Spleen (tissue), 11 donors: ENCODE measurements at regions not wholly inside any gene's neighbourhood (a gene's known extent, or its start where the extent isn't known, plus 50 kb on each side); places are given as distances from the start of the nearest gene placed in this dataset.
"Not testable (repeated sequence)": the region's sequence is repeated elsewhere in the genome, so short reads cannot be mapped to it uniquely, and the experiment has no call there.

Experiments used
- DNase-seq: peaks from one replicate; pipeline ENCODE4 v3.0.0-alpha.2; 2020
- H3K27ac ChIP-seq, 8 donors: fragments of 200-600 bp; sonication (generic) in 7 of 8; 1 replicate in 4 of 8; 2 replicates in 4 of 8; pipeline versions ENCODE4 v1.5.0 to v1.8.0; 2016 to 2021; ENCODE audit warnings: inconsistent platforms in 4 of 8, mild to moderate bottlenecking in 4 of 8, moderate library complexity in 1 of 8
- H3K27me3 ChIP-seq, 7 donors: fragments of 200-600 bp; sonication (generic) in 6 of 7; replicated peaks in 1 of 7; 1 replicate in 4 of 7; 2 replicates in 3 of 7; pipeline versions ENCODE4 v1.5.0 to v1.8.0; 2016 to 2021; ENCODE audit warnings: inconsistent platforms in 3 of 7, mild to moderate bottlenecking in 1 of 7
- H3K36me3 ChIP-seq, 6 donors: fragments of 200-600 bp; sonication (generic) in 5 of 6; 1 replicate in 4 of 6; 2 replicates in 2 of 6; pipeline versions ENCODE4 v1.5.0 to v1.8.0; 2016 to 2021; ENCODE audit warnings: inconsistent platforms in 2 of 6
- H3K4me1 ChIP-seq, 6 donors: fragments of 200-600 bp; sonication (generic) in 5 of 6; 1 replicate in 3 of 6; 2 replicates in 3 of 6; pipeline versions ENCODE4 v1.5.0 to v1.8.0; 2016 to 2021; ENCODE audit warnings: inconsistent platforms in 3 of 6
- H3K4me3 ChIP-seq, 8 donors: fragments of 200-600 bp; sonication (generic) in 7 of 8; 1 replicate in 4 of 8; 2 replicates in 4 of 8; pipeline versions ENCODE4 v1.5.0 to v1.8.0; 2016 to 2021; ENCODE audit warnings: inconsistent platforms in 4 of 8, mild to moderate bottlenecking in 4 of 8, moderate library complexity in 2 of 8
- H3K9me3 ChIP-seq, 8 donors: fragments of 200-600 bp; sonication (generic) in 7 of 8; 1 replicate in 4 of 8; 2 replicates in 4 of 8; pipeline versions ENCODE4 v1.5.0 to v1.8.0; 2016 to 2021; ENCODE audit warnings: inconsistent platforms in 4 of 8
- CTCF ChIP-seq, 11 experiments: fragments of 200-600 bp in 7 of 11; fragments of 450-650 bp in 4 of 11; sonication (generic) in 4 of 11; IDR thresholded peaks in 8 of 11; conservative IDR thresholded peaks in 3 of 11; 1 replicate in 7 of 11; 2 replicates in 4 of 11; pipeline versions ENCODE4 v1.4.0 to v1.8.0; 2016 to 2021; ENCODE audit warnings: antibody characterized with exemption in 11 of 11, inconsistent platforms in 4 of 11, mild to moderate bottlenecking in 1 of 11
- POLR2A ChIP-seq, 3 donors: fragments of 450-650 bp; IDR thresholded peaks; one replicate each; pipeline ENCODE4 v1.5.1; 2017; ENCODE audit warnings: antibody characterized with exemption in 3 of 3, mild to moderate bottlenecking in 1 of 3
- POLR2AphosphoS5 ChIP-seq, 3 donors: sonication (generic); formaldehyde crosslinking; IDR thresholded peaks; one replicate each; pipeline ENCODE4 v1.5.1; 2017; ENCODE audit warnings: antibody characterized with exemption in 3 of 3
- WGBS, 5 donors: extraction: QIAGEN DNeasy Blood & Tissue Kit in 3 of 5; methylation state at CpG; one replicate each; pipeline versions ENCODE4 v1.1.5 to v1.1.7; 2013 to 2018; 5-methylcytosine and 5-hydroxymethylcytosine counted together
- intact Hi-C: fragments of 100-400 bp; cut with DNase I; formaldehyde crosslinking; loops from one replicate; pipeline ENCODE4 v1.15.0; 2023; ENCODE audit warnings: low total_unique reads
- donor health status: healthy with polysubstance abuse.
- donor health status: DM: no; HTN: no; CAD: no; lungs with moderate emphysema.
- donor health status: DM: no; HTN: no; CAD: no.
- donor health status: Bipolar disorder and iron deficiency.
- donor health status: healthy.
- donor health status: DM: no; HTN: no; CAD: no.
- donor health status: DM: yes; HTN: yes; CAD: no.

- DNase-seq = no peak
- H3K27me3 ChIP-seq = no peaks in the 10 kb centered on the region
- no peaks in the 10 kb centered on the region for H3K36me3 ChIP-seq
- H3K9me3 ChIP-seq = peaks cover 0 to 8% (median 4%) of the 10 kb centered on the region in 8 donors
- TF ChIP-seq CTCF (IDR thresholded peaks at IDR 0.05 in 8 of 11, conservative IDR thresholded peaks at IDR 0.05 in 3 of 11) (no peak), POLR2A (IDR thresholded peaks at IDR 0.05) (no peak)
- intact Hi-C loops = no loop called here
- no peak overlapping the region for H3K4me3 ChIP-seq
- H3K27ac ChIP-seq = no peak overlapping the region
- WGBS, 5 donors = 79 to 92% (median 87%) methylated on average over 1 of the region's 1 CpG
- H3K4me1 ChIP-seq = no peaks in the 10 kb centered on the region
Observed at GRCh38 chr5:23428705-23429104, 78.7 kb upstream of the PRDM9 start.

GRCh38 chr5:23420214-23420613, 87.2 kb upstream of the PRDM9 start:
- H3K27ac ChIP-seq, H3K4me3 ChIP-seq, H3K27me3 ChIP-seq, H3K9me3 ChIP-seq, H3K36me3 ChIP-seq, H3K4me1 ChIP-seq, DNase-seq, intact Hi-C loops: not testable (repeated sequence)
- 78 to 93% (median 84%) methylated on average over 3 of the region's 3 CpGs for WGBS, 5 donors

- DNase-seq = no peak
- TF ChIP-seq POLR2AphosphoS5 (IDR thresholded peaks at IDR 0.05) = no peak
- TF ChIP-seq POLR2A (IDR thresholded peaks at IDR 0.05) = no peak
- no peak for TF ChIP-seq CTCF (IDR thresholded peaks at IDR 0.05 in 8 of 11, conservative IDR thresholded peaks at IDR 0.05 in 3 of 11)
- 56 to 89% (median 84%) methylated on average over 1 of the region's 1 CpG for WGBS, 5 donors
Observed at GRCh38 chr5:23419115-23419514, 88.3 kb upstream of the PRDM9 start.

GRCh38 chr5:23412515-23412914, 94.9 kb upstream of the PRDM9 start:
- TF ChIP-seq POLR2A (IDR thresholded peaks at IDR 0.05) (no peak), CTCF (IDR thresholded peaks at IDR 0.05 in 8 of 11, conservative IDR thresholded peaks at IDR 0.05 in 3 of 11) (no peak), POLR2AphosphoS5 (IDR thresholded peaks at IDR 0.05) (no peak)
- no peak overlapping the region for H3K27ac ChIP-seq
- WGBS, 5 donors = 61 to 86% (median 68%) methylated on average over 3 of the region's 3 CpGs
- H3K36me3 ChIP-seq = no peaks in the 10 kb centered on the region
- H3K4me1 ChIP-seq = no peaks in the 10 kb centered on the region
- H3K4me3 ChIP-seq = no peak overlapping the region
- no peak for DNase-seq
- intact Hi-C loops = no loop called here
- no peaks in the 10 kb centered on the region for H3K27me3 ChIP-seq
- peaks cover 0 to 6% (median 0%) of the 10 kb centered on the region in 8 donors for H3K9me3 ChIP-seq

More at GRCh38 chr5:23419115-23419514, 88.3 kb upstream of the PRDM9 start:
- Histone ChIP-seq H3K4me3 (no peak overlapping the region), H3K27me3 (no peaks in the 10 kb centered on the region), H3K9me3 (peaks cover 0 to 10% (median 0%) of the 10 kb centered on the region in 8 donors), H3K27ac (no peak overlapping the region), H3K36me3 (no peaks in the 10 kb centered on the region), H3K4me1 (no peaks in the 10 kb centered on the region)
- intact Hi-C loops = no loop called here

GRCh38 chr5:23411994-23412393, 95.4 kb upstream of the PRDM9 start:
- no peaks in the 10 kb centered on the region for H3K27me3 ChIP-seq
- H3K4me3 ChIP-seq = no peak overlapping the region
- peaks cover 0 to 6% (median 0%) of the 10 kb centered on the region in 8 donors for H3K9me3 ChIP-seq
- no peak for DNase-seq
- no peak overlapping the region for H3K27ac ChIP-seq
- no peak for TF ChIP-seq POLR2A (IDR thresholded peaks at IDR 0.05)
- no peak for TF ChIP-seq CTCF (IDR thresholded peaks at IDR 0.05 in 8 of 11, conservative IDR thresholded peaks at IDR 0.05 in 3 of 11)
- no peak for TF ChIP-seq POLR2AphosphoS5 (IDR thresholded peaks at IDR 0.05)
- 78 to 100% (median 89%) methylated on average over 2 of the region's 2 CpGs for WGBS, 5 donors
- intact Hi-C loops = no loop called here
- H3K36me3 ChIP-seq = no peaks in the 10 kb centered on the region
- no peaks in the 10 kb centered on the region for H3K4me1 ChIP-seq
